ENCODE measurements at regions not wholly inside any gene's neighbourhood (a gene's known extent, or its start where the extent isn't known, plus 50 kb on each side); places are given as distances from the start of the nearest gene placed in this dataset.

DNA sequence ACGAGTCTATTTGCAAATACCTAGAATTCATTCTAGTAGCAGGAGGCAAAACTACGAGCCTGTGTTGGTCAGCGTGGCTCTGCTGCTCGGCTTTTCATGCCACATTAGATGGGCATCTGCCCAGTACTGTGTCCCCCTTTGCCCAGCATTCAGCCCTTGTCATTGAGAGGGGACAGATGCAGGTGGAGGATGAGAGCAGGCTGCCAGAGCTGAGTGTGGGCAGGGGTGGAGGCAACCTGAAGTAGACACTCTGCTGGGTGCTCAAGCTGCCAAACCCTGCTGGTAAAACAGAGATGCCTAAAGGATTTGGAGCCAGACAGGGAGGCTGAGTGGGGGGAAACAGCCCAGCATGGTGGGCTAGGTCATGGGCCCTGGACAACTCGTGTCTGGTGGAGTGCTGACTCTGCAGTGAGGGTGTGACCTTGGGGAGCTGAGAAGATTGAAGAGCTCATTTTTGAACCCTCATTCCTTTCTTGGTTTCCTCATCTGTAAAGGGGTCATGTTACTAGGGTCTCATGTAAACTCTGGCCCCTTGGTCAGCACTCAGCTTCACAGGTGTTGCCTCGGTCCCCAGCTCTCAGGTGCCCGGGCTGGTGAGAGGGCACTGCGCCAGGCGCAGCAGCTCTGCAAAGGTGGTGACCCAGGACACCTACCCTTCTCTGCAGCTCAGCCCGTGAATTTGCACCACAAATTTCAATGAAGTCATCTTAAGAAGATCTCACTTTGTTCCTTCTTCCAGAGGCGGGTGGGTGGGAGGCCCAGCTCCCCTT lies 64.2 kb upstream of the BHLHE23 start:
- no peak for DNase-seq (ENCODE audit: low spot score, unreplicated experiment)
- Mint-ChIP-seq H3K4me3 (ENCODE audit: low read depth) (no peak overlapping the region), H3K4me1 (ENCODE audit: low read depth) (no peaks in the 10 kb centered on the region), H3K36me3 (ENCODE audit: insufficient read depth) (no peaks in the 10 kb centered on the region), H3K27ac (no peak overlapping the region), H3K9me3 (ENCODE audit: low read depth) (no peaks in the 10 kb centered on the region), H3K27me3 (peaks cover 56% of the 10 kb centered on the region)
- TF ChIP-seq CTCF (IDR thresholded peaks at IDR 0.05; ENCODE audit: unreplicated experiment): no peak

GRCh38 chr20:63070301-63070625 lies 63.5 kb upstream of the BHLHE23 start:
- no peaks in the 10 kb centered on the region for H3K9me3 Mint-ChIP-seq (ENCODE audit: low read depth)
- no peak overlapping the region for H3K27ac Mint-ChIP-seq
- peaks cover 51% of the 10 kb centered on the region for H3K27me3 Mint-ChIP-seq
- no peak for DNase-seq (ENCODE audit: low spot score, unreplicated experiment)
- no peak overlapping the region for H3K4me3 Mint-ChIP-seq (ENCODE audit: low read depth)
- TF ChIP-seq CTCF (IDR thresholded peaks at IDR 0.05; ENCODE audit: unreplicated experiment): no peak
- no peaks in the 10 kb centered on the region for H3K36me3 Mint-ChIP-seq (ENCODE audit: insufficient read depth)
- no peaks in the 10 kb centered on the region for H3K4me1 Mint-ChIP-seq (ENCODE audit: low read depth)

- no peak for DNase-seq (ENCODE audit: low spot score, unreplicated experiment)
- H3K4me3 Mint-ChIP-seq (ENCODE audit: low read depth): no peak overlapping the region
- no peak for TF ChIP-seq CTCF (IDR thresholded peaks at IDR 0.05; ENCODE audit: unreplicated experiment)
- no peaks in the 10 kb centered on the region for H3K4me1 Mint-ChIP-seq (ENCODE audit: low read depth)
- H3K27me3 Mint-ChIP-seq: peaks cover 39% of the 10 kb centered on the region
- no peaks in the 10 kb centered on the region for H3K9me3 Mint-ChIP-seq (ENCODE audit: low read depth)
- H3K36me3 Mint-ChIP-seq (ENCODE audit: insufficient read depth): no peaks in the 10 kb centered on the region
- no peak overlapping the region for H3K27ac Mint-ChIP-seq
These were observed 62.1 kb upstream of the BHLHE23 start for GRCh38 chr20:63068711-63069367.

DNA sequence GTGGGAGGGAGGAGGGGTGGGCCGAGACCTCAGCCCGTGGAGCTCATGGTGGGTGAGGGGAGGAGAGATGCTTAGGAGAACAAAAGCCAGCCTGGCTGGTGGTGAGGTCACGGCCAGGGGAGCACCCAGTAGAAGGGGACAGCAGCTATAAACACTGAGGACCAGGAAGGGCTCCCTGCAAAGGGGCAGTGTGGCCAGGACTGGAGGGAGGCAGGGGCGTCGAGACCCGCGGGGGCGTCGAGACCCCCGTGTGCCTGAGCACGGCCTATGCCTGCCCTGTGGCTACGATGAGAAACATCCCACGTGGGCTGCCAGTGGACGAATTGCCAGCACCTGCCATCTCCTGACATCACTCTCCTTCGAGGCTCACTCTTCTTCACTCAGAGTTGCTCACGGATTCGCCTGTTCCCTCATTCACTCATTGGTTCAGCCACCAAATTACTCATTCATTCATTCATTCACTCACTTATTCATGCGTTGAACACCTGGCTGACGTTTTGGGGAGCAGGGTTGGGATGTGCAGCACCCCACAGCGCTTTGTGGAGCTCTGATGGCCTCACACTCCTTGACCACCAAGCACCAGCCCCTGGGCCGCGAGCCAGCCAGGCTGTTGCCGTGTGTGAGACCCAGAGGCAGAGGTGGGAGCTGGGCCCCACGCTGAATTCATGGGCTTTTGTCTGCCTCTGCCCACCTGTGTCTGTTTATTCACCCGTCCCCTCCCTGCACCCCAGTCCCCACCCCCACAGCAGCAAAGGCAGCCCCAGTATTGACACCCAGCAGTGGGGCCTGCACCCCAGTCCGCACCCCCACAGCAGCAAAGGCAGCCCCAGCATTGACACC lies 61.2 kb upstream of the BHLHE23 start:
- Mint-ChIP-seq H3K36me3 (ENCODE audit: insufficient read depth) (no peaks in the 10 kb centered on the region), H3K27ac (no peak overlapping the region), H3K4me1 (ENCODE audit: low read depth) (no peaks in the 10 kb centered on the region), H3K9me3 (ENCODE audit: low read depth) (no peaks in the 10 kb centered on the region), H3K27me3 (peaks cover 38% of the 10 kb centered on the region), H3K4me3 (ENCODE audit: low read depth) (no peak overlapping the region)
- DNase-seq (ENCODE audit: low spot score, unreplicated experiment): no peak
- TF ChIP-seq CTCF (IDR thresholded peaks at IDR 0.05; ENCODE audit: unreplicated experiment): no peak

GRCh38 chr20:63067266-63067635 lies 60.5 kb upstream of the BHLHE23 start:
- H3K9me3 Mint-ChIP-seq (ENCODE audit: low read depth): no peaks in the 10 kb centered on the region
- H3K4me3 Mint-ChIP-seq (ENCODE audit: low read depth): no peak overlapping the region
- no peak for DNase-seq (ENCODE audit: low spot score, unreplicated experiment)
- no peak overlapping the region for H3K27ac Mint-ChIP-seq
- no peak for TF ChIP-seq CTCF (IDR thresholded peaks at IDR 0.05; ENCODE audit: unreplicated experiment)
- no peaks in the 10 kb centered on the region for H3K36me3 Mint-ChIP-seq (ENCODE audit: insufficient read depth)
- H3K27me3 Mint-ChIP-seq: peaks cover 38% of the 10 kb centered on the region
- H3K4me1 Mint-ChIP-seq (ENCODE audit: low read depth): no peaks in the 10 kb centered on the region

All from progenitor cell of endocrine pancreas (in vitro differentiated cells).